ENCODE measurements at regions not wholly inside any gene's neighbourhood (a gene's known extent, or its start where the extent isn't known, plus 50 kb on each side); places are given as distances from the start of the nearest gene placed in this dataset.

- Histone ChIP-seq H3K27me3 (ENCODE audit: insufficient read depth, low read length) (no peaks in the 10 kb centered on the region), H3K4me1 (ENCODE audit: insufficient read depth, low read length) (no peaks in the 10 kb centered on the region), H3K9me3 (ENCODE audit: control insufficient read depth in 1 of 2, low read length in 2 of 2) (no peaks in the 10 kb centered on the region), H3K36me3 (ENCODE audit: insufficient read depth, low read length) (no peaks in the 10 kb centered on the region), H3K27ac (ENCODE audit: low read depth, low read length) (no peak overlapping the region), H3K4me3 (ENCODE audit: low read length in 2 of 2) (no peak overlapping the region)
- POLR2A ChIA-PET (ENCODE audit: partially characterized antibody): no interaction called here
- DNase-seq: no peak
- Mint-ChIP-seq H3K36me3 (no peaks in the 10 kb centered on the region), H3K4me1 (no peaks in the 10 kb centered on the region), H3K27ac (no peak overlapping the region), H3K27me3 (peaks cover 2 to 3% of the 10 kb centered on the region in 2 donors), H3K9me3 (peaks cover 0 to 8% (median 0%) of the 10 kb centered on the region in 8 donors), H3K4me3 (no peak overlapping the region)
- intact Hi-C loops (cut with micrococcal nuclease): no loop called here
- CTCF ChIA-PET (ENCODE audit: partially characterized antibody): no interaction called here
These were observed 91.1 kb downstream of the TLR4 start for GRCh38 chr9:117795271-117795670.

DNA sequence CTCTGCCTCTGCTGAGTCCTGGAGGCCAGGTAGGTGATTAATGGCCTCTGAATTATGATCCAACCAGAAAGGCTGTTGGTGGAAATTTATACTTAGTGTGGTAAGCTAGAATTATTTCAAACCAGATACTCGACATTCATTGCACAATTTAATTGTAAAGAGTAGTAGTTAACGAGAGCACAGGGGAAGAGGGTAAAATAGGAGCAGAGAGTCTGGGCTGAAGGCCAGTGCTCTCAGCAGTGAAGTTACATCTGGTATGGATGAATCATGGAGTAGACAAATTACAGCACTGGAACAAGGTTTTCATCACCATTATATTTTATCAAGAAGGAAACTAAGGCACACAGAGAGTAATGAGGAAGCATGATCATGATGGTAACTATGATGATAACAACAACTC, 92.5 kb downstream of the TLR4 start:
- Histone ChIP-seq H3K9me3 (ENCODE audit: control insufficient read depth in 1 of 2, low read length in 2 of 2) (no peaks in the 10 kb centered on the region), H3K4me3 (ENCODE audit: low read length in 2 of 2) (no peak overlapping the region), H3K27me3 (ENCODE audit: insufficient read depth, low read length) (no peaks in the 10 kb centered on the region), H3K27ac (ENCODE audit: low read depth, low read length) (no peak overlapping the region), H3K36me3 (ENCODE audit: insufficient read depth, low read length) (no peaks in the 10 kb centered on the region), H3K4me1 (ENCODE audit: insufficient read depth, low read length) (no peaks in the 10 kb centered on the region)
- ChIA-PET POLR2A (ENCODE audit: partially characterized antibody) (no interaction called here), CTCF (ENCODE audit: partially characterized antibody) (no interaction called here)
- intact Hi-C loops (cut with micrococcal nuclease): no loop called here
- Mint-ChIP-seq H3K4me1 (no peaks in the 10 kb centered on the region), H3K9me3 (peaks cover 0 to 8% (median 0%) of the 10 kb centered on the region in 8 donors), H3K27ac (no peak overlapping the region), H3K36me3 (no peaks in the 10 kb centered on the region), H3K4me3 (no peak overlapping the region), H3K27me3 (peaks cover 2 to 4% of the 10 kb centered on the region in 2 donors)
- no peak for DNase-seq

GRCh38 chr9:117800389-117800788, 96.2 kb downstream of the TLR4 start:
- no peaks in the 10 kb centered on the region for H3K36me3 ChIP-seq (ENCODE audit: insufficient read depth, low read length)
- peaks cover 0 to 8% (median 0%) of the 10 kb centered on the region in 8 donors for H3K9me3 Mint-ChIP-seq
- no peaks in the 10 kb centered on the region for H3K9me3 ChIP-seq (ENCODE audit: control insufficient read depth in 1 of 2, low read length in 2 of 2)
- DNase-seq: no peak
- intact Hi-C loops (cut with micrococcal nuclease): no loop called here
- no peaks in the 10 kb centered on the region for H3K4me1 ChIP-seq (ENCODE audit: insufficient read depth, low read length)
- no peaks in the 10 kb centered on the region for H3K36me3 Mint-ChIP-seq
- H3K4me1 Mint-ChIP-seq: no peaks in the 10 kb centered on the region
- ChIA-PET CTCF (ENCODE audit: partially characterized antibody) (no interaction called here), POLR2A (ENCODE audit: partially characterized antibody) (no interaction called here)
- H3K27ac Mint-ChIP-seq: no peak overlapping the region
- H3K27me3 Mint-ChIP-seq: peaks cover 5 to 11% of the 10 kb centered on the region in 2 donors
- H3K27ac ChIP-seq (ENCODE audit: low read depth, low read length): no peak overlapping the region
- H3K27me3 ChIP-seq (ENCODE audit: insufficient read depth, low read length): no peaks in the 10 kb centered on the region
- H3K4me3 Mint-ChIP-seq: no peak overlapping the region
- H3K4me3 ChIP-seq (ENCODE audit: low read length in 2 of 2): no peak overlapping the region

- CTCF ChIA-PET (ENCODE audit: partially characterized antibody): no interaction called here
- Mint-ChIP-seq H3K4me1 (peaks cover 0 to 1% (median under 1%) of the 10 kb centered on the region in 4 donors), H3K4me3 (no peak overlapping the region), H3K27me3 (peaks cover 16 to 17% of the 10 kb centered on the region in 2 donors), H3K27ac (no peak overlapping the region), H3K36me3 (no peaks in the 10 kb centered on the region), H3K9me3 (peaks cover 0 to 5% (median 3%) of the 10 kb centered on the region in 8 donors)
- POLR2A ChIA-PET (ENCODE audit: partially characterized antibody): no interaction called here
- DNase-seq: no peak
- no peaks in the 10 kb centered on the region for H3K9me3 ChIP-seq (ENCODE audit: control insufficient read depth in 1 of 2, low read length in 2 of 2)
- no peaks in the 10 kb centered on the region for H3K4me1 ChIP-seq (ENCODE audit: insufficient read depth, low read length)
- no peak overlapping the region for H3K4me3 ChIP-seq (ENCODE audit: low read length in 2 of 2)
- intact Hi-C loops (cut with micrococcal nuclease): no loop called here
- H3K36me3 ChIP-seq (ENCODE audit: insufficient read depth, low read length): no peaks in the 10 kb centered on the region
- no peak overlapping the region for H3K27ac ChIP-seq (ENCODE audit: low read depth, low read length)
- no peaks in the 10 kb centered on the region for H3K27me3 ChIP-seq (ENCODE audit: insufficient read depth, low read length)
These were observed 105.5 kb downstream of the TLR4 start for GRCh38 chr9:117809751-117810150.

GRCh38 chr9:117815315-117815714, 111.1 kb downstream of the TLR4 start:
- Mint-ChIP-seq H3K4me3 (peak overlapping the region in 2 of 8 donors; percentile 4 to 21), H3K27ac (peak overlapping the region in 3 of 7 donors; percentile 30 to 47 (median 41)), H3K9me3 (peaks cover 0 to 3% (median 0%) of the 10 kb centered on the region in 8 donors), H3K27me3 (peaks cover 0 to 8% of the 10 kb centered on the region in 2 donors), H3K36me3 (no peaks in the 10 kb centered on the region), H3K4me1 (peaks cover 6 to 14% (median 11%) of the 10 kb centered on the region in 4 donors)
- H3K36me3 ChIP-seq (ENCODE audit: insufficient read depth, low read length): no peaks in the 10 kb centered on the region
- intact Hi-C loops (cut with micrococcal nuclease): no loop called here
- peak; percentile 16 to 33 (median 26) for DNase-seq
- H3K27me3 ChIP-seq (ENCODE audit: insufficient read depth, low read length): no peaks in the 10 kb centered on the region
- no peak overlapping the region for H3K27ac ChIP-seq (ENCODE audit: low read depth, low read length)
- H3K9me3 ChIP-seq (ENCODE audit: control insufficient read depth in 1 of 2, low read length in 2 of 2): no peaks in the 10 kb centered on the region
- H3K4me1 ChIP-seq (ENCODE audit: insufficient read depth, low read length): peaks cover 10% of the 10 kb centered on the region
- ChIA-PET CTCF (ENCODE audit: partially characterized antibody) (no interaction called here), POLR2A (ENCODE audit: partially characterized antibody) (no interaction called here)
- H3K4me3 ChIP-seq (ENCODE audit: low read length in 2 of 2): no peak overlapping the region

GRCh38 chr9:117815948-117816347, 111.7 kb downstream of the TLR4 start:
- ChIA-PET POLR2A (ENCODE audit: partially characterized antibody) (no interaction called here), CTCF (ENCODE audit: partially characterized antibody) (no interaction called here)
- Histone ChIP-seq H3K9me3 (ENCODE audit: control insufficient read depth in 1 of 2, low read length in 2 of 2) (no peaks in the 10 kb centered on the region), H3K4me3 (ENCODE audit: low read length in 2 of 2) (no peak overlapping the region), H3K27ac (ENCODE audit: low read depth, low read length) (no peak overlapping the region), H3K27me3 (ENCODE audit: insufficient read depth, low read length) (no peaks in the 10 kb centered on the region), H3K36me3 (ENCODE audit: insufficient read depth, low read length) (no peaks in the 10 kb centered on the region), H3K4me1 (ENCODE audit: insufficient read depth, low read length) (peaks cover 10% of the 10 kb centered on the region)
- Mint-ChIP-seq H3K4me1 (peaks cover 6 to 14% (median 11%) of the 10 kb centered on the region in 4 donors), H3K36me3 (no peaks in the 10 kb centered on the region), H3K4me3 (peak overlapping the region in 2 of 8 donors; percentile 23 to 40), H3K9me3 (peaks cover 0 to 3% (median 0%) of the 10 kb centered on the region in 8 donors), H3K27me3 (peaks cover under 1 to 8% of the 10 kb centered on the region in 2 donors), H3K27ac (peak overlapping the region in 3 of 7 donors; percentile 30 to 47 (median 41))
- no peak for DNase-seq
- intact Hi-C loops (cut with micrococcal nuclease): no loop called here

DNA sequence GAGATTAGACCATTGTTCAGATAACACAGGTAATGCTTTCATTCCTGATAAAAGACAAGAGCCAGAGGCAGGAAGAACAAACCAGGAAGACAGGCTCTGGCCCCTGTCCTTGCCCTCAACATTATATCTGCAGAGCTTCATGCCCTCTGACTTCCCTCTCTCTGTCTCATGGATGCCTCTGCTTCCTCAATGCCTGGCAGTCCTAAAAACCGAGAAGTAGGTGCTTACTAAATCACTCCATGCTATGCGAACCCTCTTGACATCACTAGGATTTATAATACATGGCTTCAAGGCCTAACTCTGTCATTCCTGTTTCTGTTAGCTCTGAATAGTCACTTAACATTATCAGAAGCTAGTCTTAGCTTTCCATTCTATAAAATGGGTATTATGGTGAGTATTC, 117.8 kb downstream of the TLR4 start:
- Mint-ChIP-seq H3K4me1 (peaks cover 21 to 31% (median 23%) of the 10 kb centered on the region in 4 donors), H3K4me3 (no peak overlapping the region), H3K27ac (no peak overlapping the region), H3K9me3 (peaks cover 0 to 6% (median 0%) of the 10 kb centered on the region in 8 donors), H3K27me3 (peaks cover 6 to 18% of the 10 kb centered on the region in 2 donors), H3K36me3 (no peaks in the 10 kb centered on the region)
- Histone ChIP-seq H3K4me3 (ENCODE audit: low read length in 2 of 2) (no peak overlapping the region), H3K27ac (ENCODE audit: low read depth, low read length) (no peak overlapping the region), H3K36me3 (ENCODE audit: insufficient read depth, low read length) (no peaks in the 10 kb centered on the region), H3K9me3 (ENCODE audit: control insufficient read depth in 1 of 2, low read length in 2 of 2) (no peaks in the 10 kb centered on the region), H3K27me3 (ENCODE audit: insufficient read depth, low read length) (no peaks in the 10 kb centered on the region), H3K4me1 (ENCODE audit: insufficient read depth, low read length) (peaks cover 23% of the 10 kb centered on the region)
- POLR2A ChIA-PET (ENCODE audit: partially characterized antibody): no interaction called here
- CTCF ChIA-PET (ENCODE audit: partially characterized antibody): no interaction called here
- intact Hi-C loops (cut with micrococcal nuclease): no loop called here
- no peak for DNase-seq

DNA sequence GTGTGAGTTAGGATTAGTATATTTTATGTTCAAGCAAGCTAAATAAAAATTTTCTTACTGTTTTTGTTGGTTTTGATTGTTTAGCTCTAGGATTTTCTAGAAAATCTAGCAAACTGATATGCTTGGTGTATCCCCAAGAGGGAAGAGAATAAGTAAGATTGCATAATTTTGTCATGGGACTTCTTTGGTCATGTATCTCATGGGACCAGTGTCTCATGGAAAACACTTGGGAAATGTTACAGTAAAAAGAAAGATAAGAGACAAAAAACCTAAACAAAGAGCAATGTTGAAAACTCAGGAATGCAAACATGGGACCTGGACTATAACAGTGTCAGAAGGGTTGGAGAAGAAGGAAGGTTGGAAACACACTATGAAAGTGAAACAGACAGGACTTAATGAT, 119.4 kb downstream of the TLR4 start:
- Mint-ChIP-seq H3K27ac (no peak overlapping the region), H3K9me3 (peaks cover 0 to 6% (median 0%) of the 10 kb centered on the region in 8 donors), H3K27me3 (peaks cover 6 to 22% of the 10 kb centered on the region in 2 donors), H3K36me3 (no peaks in the 10 kb centered on the region), H3K4me3 (no peak overlapping the region), H3K4me1 (peaks cover 23 to 40% (median 27%) of the 10 kb centered on the region in 4 donors)
- no peaks in the 10 kb centered on the region for H3K27me3 ChIP-seq (ENCODE audit: insufficient read depth, low read length)
- intact Hi-C loops (cut with micrococcal nuclease): no loop called here
- no peaks in the 10 kb centered on the region for H3K36me3 ChIP-seq (ENCODE audit: insufficient read depth, low read length)
- POLR2A ChIA-PET (ENCODE audit: partially characterized antibody): no interaction called here
- H3K9me3 ChIP-seq (ENCODE audit: control insufficient read depth in 1 of 2, low read length in 2 of 2): no peaks in the 10 kb centered on the region
- H3K4me3 ChIP-seq (ENCODE audit: low read length in 2 of 2): no peak overlapping the region
- no peak for DNase-seq
- peaks cover 31% of the 10 kb centered on the region for H3K4me1 ChIP-seq (ENCODE audit: insufficient read depth, low read length)
- H3K27ac ChIP-seq (ENCODE audit: low read depth, low read length): no peak overlapping the region
- CTCF ChIA-PET (ENCODE audit: partially characterized antibody): no interaction called here

All from CD4-positive, alpha-beta memory T cell (primary cell).